NAMALWA (cell line): ENCODE measurements at regions not wholly inside any gene's neighbourhood (a gene's known extent, or its start where the extent isn't known, plus 50 kb on each side); places are given as distances from the start of the nearest gene placed in this dataset.
A peak's percentile ranks its signal among the peaks of the same experiment; 100 is the strongest.
"Not testable (repeated sequence)": the region's sequence is repeated elsewhere in the genome, so short reads cannot be mapped to it uniquely, and the experiment has no call there.

Experiments used
- DNase-seq: peaks from one replicate; pipeline ENCODE4 v3.0.0-alpha.2; 2015; ENCODE audit warnings: low spot score

DNA sequence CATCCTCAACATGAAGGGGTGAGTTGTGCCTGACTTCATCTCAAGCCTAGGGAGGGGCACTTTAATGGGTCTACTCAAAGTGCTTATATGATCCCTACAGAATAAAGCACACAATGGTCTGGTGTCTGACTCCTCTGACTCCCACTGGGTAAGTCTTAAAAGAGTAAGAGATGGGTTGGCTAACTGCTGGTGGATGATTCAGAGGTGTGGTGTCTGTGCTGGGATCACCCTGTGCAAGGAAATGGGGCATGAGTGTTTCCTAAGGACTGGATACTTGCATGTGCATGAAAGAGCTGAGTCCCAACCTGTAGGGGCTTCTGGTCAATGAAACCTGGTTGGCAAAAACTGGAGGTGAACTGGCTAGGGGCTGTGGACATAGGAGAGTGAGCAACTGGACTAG is 158.8 kb downstream of the IL20RB start:
- DNase-seq: no peak

DNA sequence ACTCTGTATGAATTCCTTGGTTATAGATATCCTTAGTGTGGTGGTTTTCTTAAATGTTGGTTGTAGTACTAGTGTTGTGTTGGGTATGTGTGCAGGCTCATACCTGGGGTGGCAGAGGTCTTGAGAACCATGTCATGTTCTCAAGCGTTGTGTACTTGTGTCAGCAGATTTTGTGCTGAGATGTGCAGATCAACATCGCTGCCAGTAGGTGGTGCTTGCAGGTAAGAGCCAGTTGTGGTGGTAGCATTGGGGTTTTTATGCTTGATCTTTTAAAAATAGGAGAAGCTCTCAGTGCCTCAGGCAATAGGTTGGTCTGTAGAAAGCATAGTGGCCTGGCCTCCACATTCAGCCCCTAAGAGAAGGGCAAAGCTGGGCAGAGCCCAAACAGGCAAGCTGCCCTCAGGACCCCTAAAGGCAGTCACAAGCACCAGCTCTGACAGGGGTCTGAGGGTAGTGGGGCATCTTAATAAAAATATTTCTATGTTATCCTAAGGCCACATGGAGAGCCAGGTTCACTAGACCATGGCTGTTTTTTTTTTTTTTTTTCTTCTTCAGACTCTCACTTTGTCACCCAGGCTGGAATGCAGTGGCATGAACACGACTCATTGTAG is 164.0 kb downstream of the IL20RB start:
- peak; percentile 59 for DNase-seq

DNA sequence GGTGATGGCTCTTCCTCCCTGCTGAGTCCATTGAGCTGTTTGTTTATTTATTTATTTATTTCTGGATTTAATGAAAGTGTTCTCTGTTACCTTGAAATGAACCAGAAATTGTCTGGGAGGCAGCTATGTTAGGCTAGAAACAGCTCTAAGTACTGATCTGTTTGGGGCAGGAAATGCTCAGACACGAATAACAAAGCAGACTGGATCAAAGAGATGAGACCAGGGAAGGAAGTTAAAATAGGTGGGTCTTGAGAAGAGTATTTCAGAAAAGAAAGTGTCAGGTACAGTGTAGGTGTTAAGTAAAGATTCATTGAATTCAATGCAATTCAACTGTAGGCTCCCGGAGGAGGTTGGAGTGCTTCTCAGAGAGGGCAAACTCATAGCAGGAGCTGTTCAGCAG is 173.3 kb downstream of the IL20RB start:
- no peak for DNase-seq

DNA sequence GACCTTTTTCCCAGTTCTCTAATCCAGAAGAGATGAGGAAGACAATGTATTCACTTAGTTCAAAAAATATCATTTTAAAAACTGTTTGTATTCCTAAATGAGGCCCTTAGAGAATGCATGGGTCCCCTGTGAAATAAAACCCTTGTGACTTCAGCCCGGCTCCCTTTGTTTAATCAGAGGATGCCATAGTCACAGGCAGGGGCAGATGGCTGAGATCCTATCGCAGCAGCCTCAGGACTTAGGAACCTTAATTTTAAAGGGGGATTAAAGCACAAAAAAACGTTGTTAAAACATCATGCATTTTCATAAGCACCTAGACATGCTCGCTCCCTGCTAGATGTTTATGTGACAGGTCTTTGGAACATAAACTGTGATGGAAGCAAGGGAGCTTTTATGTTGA is 176.6 kb downstream of the IL20RB start:
- no peak for DNase-seq

DNA sequence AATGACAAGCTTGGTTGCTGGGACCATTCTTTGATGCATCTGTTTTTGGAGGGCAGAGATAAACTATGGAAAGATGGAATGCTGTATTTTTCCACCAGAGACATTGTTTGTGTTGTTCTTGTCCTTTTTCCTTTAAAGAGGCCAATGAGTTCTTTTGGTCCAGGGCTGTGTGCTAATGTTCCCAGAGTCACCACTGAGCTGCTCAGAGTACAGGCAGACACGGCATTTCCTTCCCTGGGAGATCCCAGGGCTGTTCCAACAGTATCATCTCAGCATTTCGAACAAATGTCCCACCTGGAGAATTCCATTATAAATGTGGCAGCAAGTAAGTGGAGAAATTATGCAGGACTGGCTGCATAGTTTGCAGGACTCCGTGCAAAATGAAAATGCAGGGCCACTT is 190.6 kb downstream of the IL20RB start:
- no peak for DNase-seq

DNA sequence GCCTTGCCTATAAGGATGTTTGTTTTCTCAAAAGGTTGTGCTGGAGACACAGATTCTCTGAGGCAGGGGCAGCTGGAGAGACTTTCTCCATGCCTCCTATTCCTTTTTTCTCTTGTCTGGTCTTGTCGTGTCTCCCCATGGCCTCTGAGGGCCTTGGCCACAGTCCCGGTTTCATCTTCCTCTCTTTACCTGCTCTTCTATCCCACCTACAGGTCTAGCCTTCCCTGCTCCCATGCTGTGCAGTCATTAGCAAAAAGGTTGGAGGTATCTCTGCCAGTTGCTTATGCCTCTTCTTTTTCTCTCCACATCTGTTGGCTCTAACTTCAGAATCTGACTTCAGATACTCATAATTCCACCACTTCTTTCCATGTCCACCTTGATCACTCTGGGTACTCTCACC is 191.1 kb downstream of the IL20RB start:
- no peak for DNase-seq

DNA sequence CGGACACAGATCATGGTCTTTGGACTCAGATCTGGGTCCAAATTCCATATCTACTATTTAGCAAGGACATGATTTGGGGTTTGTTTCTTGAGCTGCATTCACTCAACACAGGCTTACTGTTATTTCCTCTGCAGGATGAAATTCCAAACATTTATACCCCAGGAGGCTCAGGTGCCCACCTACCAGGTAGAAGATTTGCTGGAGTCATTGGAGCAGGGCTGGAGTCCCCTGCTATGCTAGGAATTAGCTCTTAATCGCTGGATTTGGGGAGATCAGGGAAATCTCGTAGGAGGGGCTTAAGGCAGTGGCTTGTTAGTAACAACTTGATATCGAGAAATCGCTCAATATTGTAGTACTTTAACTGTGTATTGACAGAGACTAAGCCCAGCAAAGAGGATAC is 193.0 kb downstream of the IL20RB start:
- no peak for DNase-seq

DNA sequence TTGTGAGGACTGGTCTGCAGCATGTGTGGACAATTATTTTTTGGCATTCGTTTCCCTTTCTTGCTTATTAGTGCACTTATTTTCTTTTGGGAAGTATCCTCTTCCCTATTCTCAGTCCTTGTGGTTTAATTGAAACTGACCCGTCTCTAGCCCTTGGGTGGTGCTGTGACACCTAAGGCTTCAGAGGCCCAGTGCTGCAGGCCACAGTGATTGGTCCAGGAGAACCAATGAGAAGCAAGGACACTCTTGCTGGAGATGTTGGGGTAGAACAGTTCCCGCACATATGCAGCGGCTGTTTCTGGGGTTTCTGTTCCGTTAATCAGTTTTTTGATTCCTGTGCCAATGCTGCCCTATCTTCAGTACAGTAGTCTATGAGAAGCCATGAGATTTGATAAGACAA is 195.3 kb downstream of the IL20RB start:
- peak; percentile 9 for DNase-seq

DNA sequence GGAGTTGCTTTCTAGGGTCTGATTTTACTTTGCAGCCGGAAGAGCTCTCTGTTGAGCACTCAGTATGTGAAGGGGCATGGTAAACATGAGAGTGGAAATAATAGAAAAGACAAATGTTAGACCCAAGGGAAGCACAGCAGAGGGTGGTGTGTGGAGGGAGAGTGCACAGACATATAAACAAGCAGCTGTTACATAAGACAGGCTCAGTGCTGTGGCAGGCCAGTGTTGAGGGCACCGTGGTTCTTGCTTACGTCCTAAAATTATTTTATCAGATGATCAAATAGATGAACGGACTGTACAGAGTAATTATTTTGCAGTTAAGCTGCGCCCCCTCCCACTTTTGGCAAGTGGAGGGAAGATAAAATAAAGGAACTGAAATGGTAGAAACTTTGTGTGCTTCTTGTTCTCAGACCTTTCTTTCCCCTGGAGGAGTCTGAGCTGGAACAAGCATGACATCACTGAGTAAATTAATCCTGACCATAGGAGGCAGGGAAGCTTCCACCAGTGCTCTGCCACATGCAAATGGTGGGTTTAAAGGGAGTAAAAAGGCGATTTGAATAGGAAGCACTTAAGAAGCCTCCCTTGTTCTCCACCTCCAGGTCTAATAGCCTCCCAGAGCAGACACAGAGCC is 205.6 kb downstream of the IL20RB start:
- no peak for DNase-seq

DNA sequence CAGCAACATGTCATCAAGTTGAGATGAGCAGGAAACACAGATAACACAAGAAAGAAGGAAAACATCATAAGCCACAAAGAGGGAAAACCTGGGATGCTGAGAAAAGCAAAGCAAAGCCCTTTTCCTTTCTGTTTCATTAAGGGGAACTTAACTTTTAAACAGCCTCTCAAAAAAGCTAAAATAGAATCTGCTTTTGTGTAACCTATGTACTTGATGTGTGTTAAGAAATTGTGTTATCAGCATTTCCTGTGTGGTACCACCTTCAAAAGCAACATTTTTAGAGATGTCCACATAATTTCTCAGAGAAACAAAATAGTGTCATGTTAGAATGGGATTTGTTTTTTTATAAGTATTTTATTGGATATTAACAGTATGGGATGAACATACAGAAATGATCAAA is 206.2 kb downstream of the IL20RB start:
- DNase-seq: no peak

DNA sequence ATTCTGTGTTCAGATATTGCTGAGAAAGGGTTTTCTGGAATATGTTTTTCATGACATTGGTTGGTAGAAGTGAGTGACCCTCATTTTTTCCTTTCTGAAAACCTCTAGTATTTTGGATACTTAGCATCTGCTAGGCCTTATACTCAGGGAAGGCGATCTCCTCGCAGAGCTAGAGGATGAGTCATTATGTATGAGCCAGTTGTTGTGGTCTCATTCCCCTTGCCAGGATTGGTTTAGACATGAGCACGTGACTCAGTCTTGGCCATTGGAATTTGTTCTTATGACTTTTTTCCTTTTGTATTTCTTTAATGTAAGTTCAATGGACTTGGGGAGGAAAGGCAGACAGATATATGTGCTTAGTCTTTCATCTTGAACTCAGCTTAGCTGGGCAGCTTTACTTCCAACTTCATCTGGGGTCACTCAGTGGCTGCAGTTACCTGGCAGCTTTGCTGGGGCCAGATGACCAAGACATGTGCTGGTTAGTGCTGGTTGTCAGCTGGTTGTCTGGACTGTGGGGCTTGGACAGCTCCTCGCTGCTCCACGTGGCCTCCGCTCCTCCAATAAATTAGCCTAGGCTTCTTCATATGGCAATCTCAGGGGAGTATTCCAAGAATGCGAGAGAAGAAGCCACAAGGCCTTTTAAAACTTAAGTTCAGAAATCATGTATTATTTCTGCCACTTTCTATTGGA is 207.5 kb downstream of the IL20RB start:
- DNase-seq: no peak

DNA sequence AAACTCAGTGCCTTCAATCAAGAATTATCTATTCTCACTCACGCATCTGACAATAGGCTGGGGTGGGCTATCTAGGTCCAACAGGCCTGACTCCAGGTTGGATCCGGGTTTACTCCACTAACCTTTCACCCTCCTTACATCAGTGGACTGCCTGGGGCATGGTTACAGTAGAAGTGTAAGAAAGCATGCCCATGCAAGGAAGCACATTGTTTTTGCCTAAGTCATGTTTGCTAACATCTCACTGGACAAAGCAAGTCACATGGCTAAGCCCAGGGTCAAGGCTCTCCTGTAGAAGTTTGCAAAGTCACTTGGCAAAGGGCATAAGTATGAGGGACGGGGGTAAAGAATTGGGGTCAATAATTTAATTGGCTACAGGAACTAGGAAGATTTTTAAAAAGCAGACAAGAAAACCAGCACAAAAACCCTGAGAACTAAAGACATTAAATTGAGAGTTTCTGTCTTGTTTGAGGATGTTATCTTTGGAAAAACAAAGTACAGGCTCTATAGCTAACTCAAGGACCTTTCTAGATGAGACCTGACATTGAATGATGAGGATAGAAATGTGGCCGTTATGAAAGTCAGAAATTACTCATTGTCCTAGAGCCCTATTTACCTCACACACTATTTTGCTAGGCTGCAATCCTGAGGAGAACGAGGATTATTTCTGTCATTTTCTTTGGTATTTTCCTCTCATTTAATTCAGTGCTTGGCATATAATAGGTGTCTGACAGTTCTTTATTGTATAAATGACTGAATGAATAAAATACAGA is 214.2 kb downstream of the IL20RB start:
- DNase-seq: no peak

DNA sequence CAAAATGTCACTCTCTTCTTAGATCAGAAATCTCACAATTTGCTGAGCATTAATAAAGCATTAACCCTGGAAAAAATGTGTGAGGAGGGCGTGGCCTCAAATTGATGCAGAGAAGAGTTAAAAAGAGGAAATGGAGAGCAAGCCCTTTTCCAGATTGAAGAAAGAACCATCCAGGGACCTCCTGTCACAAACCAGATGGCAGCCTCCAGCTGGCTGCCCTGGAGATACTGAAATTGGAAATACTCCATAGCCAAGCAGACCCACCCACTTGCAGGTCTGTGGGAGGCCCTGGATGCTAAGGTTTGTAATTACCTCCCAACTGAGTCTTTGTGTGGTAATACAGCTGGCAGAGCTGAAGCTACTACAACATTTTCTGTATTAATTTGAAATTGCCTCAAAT is 214.9 kb downstream of the IL20RB start:
- DNase-seq: no peak

DNA sequence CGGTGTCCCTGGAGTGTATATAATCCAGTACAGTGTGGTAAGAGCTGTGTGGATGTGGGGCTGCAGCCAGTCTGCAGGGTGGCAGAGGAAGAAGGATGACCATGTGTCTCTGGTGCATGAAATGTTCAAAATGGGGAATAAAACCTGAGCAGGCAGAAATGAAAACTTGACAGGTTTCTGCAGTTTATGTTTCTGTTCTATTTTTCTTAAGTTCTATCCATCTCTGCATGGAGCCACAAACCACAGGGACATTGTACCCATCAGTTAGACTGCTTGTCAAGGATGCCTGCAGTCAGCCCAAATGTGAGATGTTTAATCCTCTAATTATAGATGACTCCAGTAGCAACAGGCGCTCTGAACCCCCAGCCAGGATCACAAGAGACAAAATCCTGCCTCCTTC is 216.7 kb downstream of the IL20RB start:
- no peak for DNase-seq

DNA sequence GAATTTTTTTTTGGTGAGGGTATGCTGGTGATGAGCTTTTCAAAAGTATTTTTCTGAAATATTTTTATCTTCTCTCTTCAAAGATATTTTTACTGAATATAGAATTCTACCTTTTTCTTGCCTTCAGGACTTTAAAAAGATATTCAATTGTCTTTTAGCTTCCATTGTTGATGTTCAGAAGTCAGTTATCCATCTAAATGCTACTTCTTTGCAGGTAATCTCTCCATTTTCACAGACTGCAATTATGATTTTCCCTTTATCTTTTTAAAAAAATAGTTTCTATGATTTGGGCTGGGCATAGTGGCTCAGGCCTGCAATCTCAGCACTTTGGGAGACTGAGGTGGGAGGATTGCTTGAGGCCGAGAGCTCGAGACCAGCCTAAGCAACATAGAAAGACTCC is 222.4 kb downstream of the IL20RB start:
- no peak for DNase-seq

DNA sequence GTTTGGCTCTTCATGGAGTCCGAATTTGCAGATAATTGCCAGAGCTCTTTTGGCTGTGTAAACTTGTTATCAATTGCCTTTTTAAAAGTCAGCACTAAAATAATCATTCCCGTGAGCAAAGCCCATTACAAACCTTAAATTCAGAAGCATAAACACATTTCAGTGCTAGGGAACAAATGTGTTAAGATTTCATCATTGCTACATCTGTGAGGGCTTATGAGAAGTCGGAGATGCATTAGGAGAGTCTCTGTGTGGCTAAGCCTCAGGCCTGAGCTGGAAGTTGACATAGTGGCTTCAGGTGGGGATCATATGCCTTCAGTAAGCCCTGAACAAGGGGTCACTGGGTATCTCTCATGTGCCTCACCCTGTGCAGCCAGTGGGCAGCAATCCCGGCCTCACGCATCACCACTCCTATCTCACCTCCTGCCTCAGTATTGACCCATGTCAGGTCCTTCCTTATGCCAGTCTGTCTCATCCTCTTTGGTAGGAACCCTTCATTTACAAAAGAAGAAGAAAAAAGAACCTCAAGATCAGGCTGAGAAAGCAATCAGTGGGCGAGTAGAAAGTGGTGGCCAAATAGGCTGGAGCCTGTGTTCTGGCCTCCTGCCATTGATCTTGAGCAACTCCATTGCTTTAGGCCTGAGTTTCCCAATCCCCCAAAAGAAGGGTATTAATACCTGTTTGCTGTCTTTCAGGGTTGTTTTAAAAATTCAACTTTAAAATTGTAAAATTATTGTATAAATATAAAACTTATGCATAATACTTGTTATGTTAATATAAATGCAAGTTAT is 233.5 kb downstream of the IL20RB start:
- no peak for DNase-seq

DNA sequence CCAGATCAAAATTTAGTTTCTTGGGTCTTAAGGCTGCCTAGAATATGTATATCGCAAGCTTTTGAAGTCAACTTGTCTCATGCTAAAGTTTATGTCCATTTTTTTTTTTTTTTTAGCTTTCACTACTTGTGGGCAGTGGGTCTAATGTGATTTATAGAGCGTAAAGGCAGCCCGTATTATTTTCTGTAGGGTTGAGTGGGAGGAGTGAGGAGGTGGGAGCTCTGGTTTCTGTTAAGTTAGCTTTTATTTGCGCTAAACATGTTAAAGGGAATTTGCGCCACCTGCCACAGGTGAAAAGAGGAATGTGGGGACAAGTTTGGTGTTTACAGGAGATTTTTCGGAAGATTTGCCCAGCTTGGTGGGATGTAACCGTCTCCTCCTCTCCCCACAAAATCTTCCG is 234.2 kb downstream of the IL20RB start:
- no peak for DNase-seq

DNA sequence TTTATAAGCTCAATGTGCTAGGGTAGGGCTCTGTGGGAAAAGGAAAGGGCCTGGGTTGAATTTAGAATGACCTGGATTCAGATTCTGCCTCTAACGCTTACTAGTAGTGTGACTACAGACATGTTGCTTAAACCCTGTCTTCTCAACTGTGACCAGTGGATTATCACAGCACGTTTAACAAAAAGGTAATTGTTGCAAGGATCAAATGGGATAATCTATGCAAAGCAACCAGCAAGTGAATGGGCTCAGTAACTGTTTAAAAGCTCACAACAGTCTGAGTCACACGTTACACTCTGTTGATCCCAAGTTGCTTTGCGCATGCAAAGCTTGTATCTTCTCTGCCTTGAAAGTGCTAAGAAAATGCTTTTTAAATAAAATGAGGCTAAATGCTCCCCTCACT is 236.5 kb downstream of the IL20RB start:
- no peak for DNase-seq

DNA sequence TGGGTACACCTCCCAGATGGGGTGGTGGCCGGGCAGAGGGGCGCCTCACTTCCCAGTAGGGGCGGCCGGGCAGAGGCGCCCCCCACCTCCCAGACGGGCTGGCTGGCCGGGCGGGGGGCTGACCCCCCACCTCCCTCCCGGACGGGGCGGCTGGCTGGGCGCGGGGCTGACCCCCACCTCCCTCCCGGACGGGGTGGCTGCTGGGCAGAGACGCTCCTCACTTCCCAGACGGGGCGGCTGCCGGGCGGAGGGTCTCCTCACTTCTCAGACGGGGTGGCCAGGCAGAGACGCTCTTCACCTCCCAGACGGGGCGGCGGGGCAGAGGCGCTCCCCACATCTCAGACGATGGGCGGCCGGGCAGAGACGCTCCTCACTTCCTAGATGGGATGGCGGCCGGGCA is 240.6 kb downstream of the IL20RB start:
- DNase-seq: not testable (repeated sequence)

DNA sequence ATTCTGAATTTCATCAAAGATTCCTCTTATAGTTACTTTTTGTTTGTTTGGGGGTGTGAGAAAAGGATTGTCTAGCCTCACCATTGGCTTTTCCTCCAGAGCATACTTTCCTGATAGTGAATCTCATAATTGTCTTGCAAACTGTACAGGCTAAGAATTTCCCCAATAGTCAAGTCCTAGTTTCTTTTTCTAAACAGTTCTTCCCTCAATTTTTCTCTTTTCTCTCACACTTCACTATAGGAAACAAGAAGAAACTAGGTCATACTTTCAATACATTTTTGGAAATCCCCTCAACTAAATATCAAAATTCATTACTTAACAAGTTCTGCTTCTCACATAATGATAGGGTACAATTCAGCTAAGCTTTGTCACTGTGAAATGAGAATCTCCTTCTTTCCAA is 241.9 kb downstream of the IL20RB start:
- no peak for DNase-seq

DNA sequence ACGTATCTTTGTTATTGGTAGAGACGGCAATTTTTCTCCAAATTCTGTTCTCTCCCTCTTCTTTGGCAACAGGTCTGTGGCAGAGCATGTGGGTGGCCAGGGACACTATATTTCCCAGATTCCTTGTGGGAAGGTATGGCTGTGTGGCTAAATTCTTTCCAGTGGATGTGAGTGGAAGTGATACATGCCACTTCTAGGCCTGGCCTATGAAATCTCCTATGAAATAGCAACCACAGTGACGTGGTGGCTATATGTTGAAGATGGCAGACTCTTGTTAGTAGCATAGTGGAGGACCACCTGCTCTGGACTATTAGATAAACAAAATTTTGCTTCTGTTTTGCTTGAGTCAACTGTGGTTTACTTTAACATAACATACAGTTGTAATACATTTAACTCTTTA is 243.3 kb downstream of the IL20RB start:
- no peak for DNase-seq

DNA sequence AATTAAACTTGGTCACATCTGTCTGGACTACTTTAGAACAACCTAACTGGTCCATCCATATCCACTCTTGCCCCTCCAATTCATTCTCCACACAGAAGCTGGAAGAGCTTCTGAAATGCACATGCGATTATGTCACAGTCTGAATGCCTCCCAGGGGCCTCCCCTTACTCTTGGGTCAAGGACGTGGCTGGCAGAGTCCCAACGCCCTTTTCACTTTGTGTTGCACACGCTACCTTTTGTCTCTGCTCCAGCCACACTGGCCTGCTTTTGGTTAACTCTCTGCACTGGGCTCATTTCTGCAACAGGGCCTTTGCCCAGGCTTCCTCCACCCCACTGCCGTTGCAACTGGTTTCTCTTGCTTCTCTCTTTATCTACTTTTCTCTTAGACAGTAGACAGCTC is 245.2 kb downstream of the IL20RB start:
- no peak for DNase-seq
